ENCODE measurements at regions not wholly inside any gene's neighbourhood (a gene's known extent, or its start where the extent isn't known, plus 50 kb on each side); places are given as distances from the start of the nearest gene placed in this dataset.

- TF ChIP-seq CTCF (IDR thresholded peaks at IDR 0.05; ENCODE audit: control insufficient read depth, extremely low read depth, insufficient read depth) = no peak
Observed at GRCh38 chr16:74092336-74092735, 204.3 kb upstream of the PSMD7 start.

GRCh38 chr16:74090871-74091270, 205.7 kb upstream of the PSMD7 start:
- no peak for TF ChIP-seq CTCF (IDR thresholded peaks at IDR 0.05; ENCODE audit: control insufficient read depth, extremely low read depth, insufficient read depth)

More at GRCh38 chr16:74092336-74092735, 204.3 kb upstream of the PSMD7 start:
- no peak for DNase-seq (ENCODE audit: low read depth)
- no peak overlapping the region for H3K4me3 ChIP-seq (ENCODE audit: low read depth, low read length)

GRCh38 chr16:74083541-74083940, 213.1 kb upstream of the PSMD7 start:
- no peak overlapping the region for H3K4me3 ChIP-seq (ENCODE audit: low read depth, low read length)
- TF ChIP-seq CTCF (IDR thresholded peaks at IDR 0.05; ENCODE audit: control insufficient read depth, extremely low read depth, insufficient read depth) = no peak
- DNase-seq (ENCODE audit: low read depth) = no peak

More at GRCh38 chr16:74090871-74091270, 205.7 kb upstream of the PSMD7 start:
- no peak overlapping the region for H3K4me3 ChIP-seq (ENCODE audit: low read depth, low read length)
- DNase-seq (ENCODE audit: low read depth) = no peak

- TF ChIP-seq CTCF (IDR thresholded peaks at IDR 0.05; ENCODE audit: control insufficient read depth, extremely low read depth, insufficient read depth) = no peak
- H3K4me3 ChIP-seq (ENCODE audit: low read depth, low read length) = no peak overlapping the region
- DNase-seq (ENCODE audit: low read depth) = no peak
Observed at GRCh38 chr16:74080311-74080710, 216.3 kb upstream of the PSMD7 start.

GRCh38 chr16:74079232-74079586, 217.4 kb upstream of the PSMD7 start:
- no peak for TF ChIP-seq CTCF (IDR thresholded peaks at IDR 0.05; ENCODE audit: control insufficient read depth, extremely low read depth, insufficient read depth)
- no peak for DNase-seq (ENCODE audit: low read depth)
- no peak overlapping the region for H3K4me3 ChIP-seq (ENCODE audit: low read depth, low read length)

GRCh38 chr16:74078511-74079231, 217.9 kb upstream of the PSMD7 start:
- no peak overlapping the region for H3K4me3 ChIP-seq (ENCODE audit: low read depth, low read length)
- no peak for DNase-seq (ENCODE audit: low read depth)
- TF ChIP-seq CTCF (IDR thresholded peaks at IDR 0.05; ENCODE audit: control insufficient read depth, extremely low read depth, insufficient read depth) = no peak

- DNase-seq (ENCODE audit: low read depth) = no peak
- no peak overlapping the region for H3K4me3 ChIP-seq (ENCODE audit: low read depth, low read length)
- TF ChIP-seq CTCF (IDR thresholded peaks at IDR 0.05; ENCODE audit: control insufficient read depth, extremely low read depth, insufficient read depth) = no peak
Observed at GRCh38 chr16:74076568-74076967, 220.0 kb upstream of the PSMD7 start.
